Ovary (tissue), 7 donors: ENCODE measurements at regions not wholly inside any gene's neighbourhood (a gene's known extent, or its start where the extent isn't known, plus 50 kb on each side); places are given as distances from the start of the nearest gene placed in this dataset.

Source experiments
- DNase-seq, 5 donors: peaks; one replicate each; pipeline ENCODE4 v3.0.0-alpha.2; 2019 to 2020
- H3K27ac ChIP-seq, 2 donors: fragments of 200-600 bp; one replicate each; pipeline versions ENCODE4 v1.5.1 to v1.8.0; 2019 to 2022
- H3K27me3 ChIP-seq: fragments of 200-600 bp; one replicate; pipeline ENCODE4 v1.8.0; 2022
- H3K36me3 ChIP-seq: fragments of 200-600 bp; sonication (generic); one replicate; pipeline ENCODE4 v1.5.1; 2019
- H3K4me1 ChIP-seq: one replicate; pipeline ENCODE4 v1.8.1; 2013; ENCODE audit warnings: mild to moderate bottlenecking, moderate library complexity; ENCODE audit not compliant: insufficient read depth
- H3K4me3 ChIP-seq: fragments of 200-600 bp; sonication (generic); one replicate; pipeline ENCODE4 v1.5.1; 2017
- H3K9me3 ChIP-seq, 2 donors: fragments of 200-600 bp in 1 of 2; sonication (generic) in 1 of 2; one replicate each; pipeline versions ENCODE4 v1.5.1 to v1.8.1; 2013 to 2019; ENCODE audit warnings: mild to moderate bottlenecking in 1 of 2, moderate library complexity in 1 of 2
- EP300 ChIP-seq: sonication (generic); formaldehyde crosslinking; IDR thresholded peaks from one replicate; pipeline ENCODE4 v1.6.1; 2017; ENCODE audit warnings: antibody characterized with exemption
- POLR2A ChIP-seq: fragments of 450-650 bp; IDR thresholded peaks from one replicate; pipeline ENCODE4 v1.6.1; 2017; ENCODE audit warnings: antibody characterized with exemption, mild to moderate bottlenecking, moderate library complexity
- WGBS, 3 donors: extraction: QIAGEN DNeasy Blood & Tissue Kit in 1 of 3; methylation state at CpG; one replicate each; pipeline versions ENCODE4 v1.1.5 to v1.1.7; 2013 to 2017; 5-methylcytosine and 5-hydroxymethylcytosine counted together
- intact Hi-C, 4 donors: fragments of 100-400 bp; cut with DNase I; formaldehyde crosslinking; loops; one replicate each; pipeline versions ENCODE4 v1.11.0 to v1.15.1; 2022 to 2023
- TF ChIP-seq, protein P1 (sequence below), 3 donors: fragments of 450-650 bp in 2 of 3; fragments of 200-600 bp in 1 of 3; IDR thresholded peaks; one replicate each; pipeline versions ENCODE4 v1.5.1 to v1.8.0; 2016 to 2022; ENCODE audit warnings: antibody characterized with exemption in 3 of 3, mild to moderate bottlenecking in 1 of 3
- donor health status: DM: no; HTN: no; CAD: no; lungs with moderate emphysema.
- donor health status: DM: no; HTN: no; CAD: no.
- donor health status: Bipolar disorder and iron deficiency.
- donor health status: DM: no; HTN: no; CAD: no.
- donor health status: DM: yes; HTN: yes; CAD: no.

DNA sequence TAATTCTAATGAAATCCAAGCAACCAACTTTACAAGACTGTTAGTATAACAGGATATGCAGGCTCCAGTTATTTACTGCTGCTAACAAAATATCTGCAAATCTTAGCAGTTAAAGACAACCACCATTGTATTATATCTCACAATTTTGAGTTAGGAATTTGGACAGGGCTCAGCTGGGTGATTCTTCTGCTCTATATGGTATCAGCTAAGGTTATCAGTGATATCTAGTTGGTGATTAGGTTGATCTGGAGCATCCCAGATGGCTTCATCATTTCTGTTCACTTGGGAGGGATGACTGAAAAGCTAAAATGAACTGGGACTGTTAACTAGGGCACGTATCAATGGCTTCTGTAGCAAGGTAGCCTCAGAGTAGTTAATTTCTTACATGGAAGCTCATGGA lies 105.7 kb downstream of the MBL2 start:
- H3K27me3 ChIP-seq: no peaks in the 10 kb centered on the region
- no peaks in the 10 kb centered on the region for H3K36me3 ChIP-seq
- intact Hi-C loops: no loop called here
- TF ChIP-seq EP300 (no peak), POLR2A (no peak)
- TF ChIP-seq, protein P1, sequence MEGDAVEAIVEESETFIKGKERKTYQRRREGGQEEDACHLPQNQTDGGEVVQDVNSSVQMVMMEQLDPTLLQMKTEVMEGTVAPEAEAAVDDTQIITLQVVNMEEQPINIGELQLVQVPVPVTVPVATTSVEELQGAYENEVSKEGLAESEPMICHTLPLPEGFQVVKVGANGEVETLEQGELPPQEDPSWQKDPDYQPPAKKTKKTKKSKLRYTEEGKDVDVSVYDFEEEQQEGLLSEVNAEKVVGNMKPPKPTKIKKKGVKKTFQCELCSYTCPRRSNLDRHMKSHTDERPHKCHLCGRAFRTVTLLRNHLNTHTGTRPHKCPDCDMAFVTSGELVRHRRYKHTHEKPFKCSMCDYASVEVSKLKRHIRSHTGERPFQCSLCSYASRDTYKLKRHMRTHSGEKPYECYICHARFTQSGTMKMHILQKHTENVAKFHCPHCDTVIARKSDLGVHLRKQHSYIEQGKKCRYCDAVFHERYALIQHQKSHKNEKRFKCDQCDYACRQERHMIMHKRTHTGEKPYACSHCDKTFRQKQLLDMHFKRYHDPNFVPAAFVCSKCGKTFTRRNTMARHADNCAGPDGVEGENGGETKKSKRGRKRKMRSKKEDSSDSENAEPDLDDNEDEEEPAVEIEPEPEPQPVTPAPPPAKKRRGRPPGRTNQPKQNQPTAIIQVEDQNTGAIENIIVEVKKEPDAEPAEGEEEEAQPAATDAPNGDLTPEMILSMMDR (IDR thresholded peaks at IDR 0.05): no peak
- H3K27ac ChIP-seq: no peak overlapping the region
- no peaks in the 10 kb centered on the region for H3K4me1 ChIP-seq
- 69 to 82% (median 77%) methylated on average over 1 of the region's 1 CpG for WGBS, 3 donors
- H3K4me3 ChIP-seq: no peak overlapping the region
- H3K9me3 ChIP-seq: no peaks in the 10 kb centered on the region
- DNase-seq: no peak

DNA sequence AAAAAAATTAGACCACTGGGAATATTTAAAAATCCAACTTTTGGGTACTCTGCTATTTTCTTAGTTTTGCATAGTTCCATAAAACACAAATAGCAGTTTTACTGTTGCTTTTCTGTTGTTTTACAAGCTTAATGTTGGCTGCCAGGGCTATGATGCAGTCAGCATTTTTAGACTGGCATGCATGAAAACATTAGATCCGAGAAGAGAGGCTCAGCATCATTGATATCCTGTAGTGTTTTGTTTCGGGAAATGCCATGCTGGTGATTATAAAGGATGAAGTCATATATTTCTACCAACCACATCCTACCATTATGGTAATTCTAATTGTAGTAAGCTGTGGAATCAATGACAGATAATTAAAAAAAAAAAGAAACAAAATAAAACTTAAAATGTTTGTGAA lies 104.6 kb downstream of the MBL2 start:
- no peaks in the 10 kb centered on the region for H3K36me3 ChIP-seq
- no peak overlapping the region for H3K27ac ChIP-seq
- intact Hi-C loops: no loop called here
- TF ChIP-seq, protein P1 (IDR thresholded peaks at IDR 0.05): no peak
- TF ChIP-seq POLR2A (no peak), EP300 (no peak)
- no peaks in the 10 kb centered on the region for H3K4me1 ChIP-seq
- H3K9me3 ChIP-seq: no peaks in the 10 kb centered on the region
- 65 to 84% (median 74%) methylated on average over 2 of the region's 2 CpGs for WGBS, 3 donors
- DNase-seq: no peak
- no peak overlapping the region for H3K4me3 ChIP-seq
- no peaks in the 10 kb centered on the region for H3K27me3 ChIP-seq

DNA sequence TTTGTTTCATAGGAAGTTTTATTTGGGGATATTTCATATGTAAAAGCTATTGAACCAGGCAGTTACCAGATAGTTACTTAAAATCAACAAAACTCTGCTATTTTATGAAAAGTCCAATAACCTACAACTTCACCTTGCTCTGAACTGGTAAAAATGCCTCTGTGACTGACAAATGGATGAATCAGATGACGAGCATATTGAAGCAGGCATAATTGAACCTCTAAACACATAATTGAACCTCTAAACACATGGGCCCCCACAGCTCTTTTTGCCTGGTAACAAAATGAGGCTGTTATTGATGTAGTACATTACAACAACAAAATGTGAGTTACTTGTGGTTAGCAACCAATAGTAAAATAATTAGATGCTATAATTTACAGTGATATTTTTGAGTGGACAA lies 99.7 kb downstream of the MBL2 start:
- Histone ChIP-seq H3K4me1 (no peaks in the 10 kb centered on the region), H3K9me3 (no peaks in the 10 kb centered on the region), H3K27me3 (no peaks in the 10 kb centered on the region), H3K27ac (no peak overlapping the region), H3K36me3 (no peaks in the 10 kb centered on the region), H3K4me3 (no peak overlapping the region)
- TF ChIP-seq EP300: no peak
- no peak for DNase-seq
- WGBS, 3 donors: 69 to 83% (median 76%) methylated on average over 1 of the region's 1 CpG
- intact Hi-C loops: no loop called here

DNA sequence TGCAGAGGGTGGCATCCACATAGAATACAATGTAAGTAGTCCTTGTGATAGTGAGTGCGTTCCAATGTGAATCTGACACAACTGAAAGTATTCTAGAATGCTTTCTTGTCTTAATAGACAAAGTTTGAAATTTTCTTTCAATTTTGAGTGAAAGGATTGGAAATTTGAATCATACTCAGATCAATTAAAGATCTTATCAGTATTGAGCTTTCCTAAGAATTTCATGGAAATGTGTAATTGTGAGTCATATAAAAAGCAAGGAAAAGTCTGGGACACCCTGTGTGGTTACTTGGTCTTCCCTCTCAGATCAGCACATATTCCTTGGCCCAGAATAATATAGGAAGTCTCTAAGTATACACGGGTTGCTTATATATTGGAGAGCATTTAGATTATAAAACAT lies 99.1 kb downstream of the MBL2 start:
- no peak overlapping the region for H3K4me3 ChIP-seq
- no peak for DNase-seq
- WGBS, 3 donors: 84 to 90% (median 85%) methylated on average over 2 of the region's 2 CpGs
- no peak overlapping the region for H3K27ac ChIP-seq
- no peaks in the 10 kb centered on the region for H3K27me3 ChIP-seq
- intact Hi-C loops: no loop called here
- no peaks in the 10 kb centered on the region for H3K4me1 ChIP-seq
- TF ChIP-seq POLR2A (no peak), EP300 (no peak)
- TF ChIP-seq, protein P1 (IDR thresholded peaks at IDR 0.05): no peak
- H3K9me3 ChIP-seq: no peaks in the 10 kb centered on the region
- H3K36me3 ChIP-seq: no peaks in the 10 kb centered on the region

DNA sequence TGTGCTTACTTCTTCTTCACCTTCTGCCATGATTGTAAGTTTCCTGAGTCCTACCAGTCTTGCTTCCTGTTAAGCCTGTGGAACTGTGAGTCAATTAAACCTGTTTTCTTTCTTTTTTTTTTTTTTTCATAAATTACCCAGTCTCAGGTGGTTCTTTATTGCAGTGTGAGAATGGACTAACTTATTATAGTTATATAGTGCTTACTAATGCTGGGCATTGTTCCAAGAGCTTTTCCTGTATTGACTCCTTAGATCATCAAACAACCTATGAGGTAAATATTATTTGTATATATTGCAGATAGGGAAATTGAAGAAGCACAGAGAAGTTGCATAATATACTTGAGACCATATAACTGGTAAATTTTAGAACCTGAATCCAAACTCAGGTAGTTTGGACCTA lies 98.1 kb downstream of the MBL2 start:
- H3K4me1 ChIP-seq: no peaks in the 10 kb centered on the region
- intact Hi-C loops: no loop called here
- H3K9me3 ChIP-seq: no peaks in the 10 kb centered on the region
- H3K27ac ChIP-seq: no peak overlapping the region
- no peaks in the 10 kb centered on the region for H3K36me3 ChIP-seq
- TF ChIP-seq, protein P1 (IDR thresholded peaks at IDR 0.05): no peak
- TF ChIP-seq POLR2A: no peak
- no peak for TF ChIP-seq EP300
- no peak overlapping the region for H3K4me3 ChIP-seq
- no peaks in the 10 kb centered on the region for H3K27me3 ChIP-seq
- DNase-seq: no peak
